Neural cell (in vitro differentiated cells): ENCODE measurements at regions not wholly inside any gene's neighbourhood (a gene's known extent, or its start where the extent isn't known, plus 50 kb on each side); places are given as distances from the start of the nearest gene placed in this dataset.

Experiments
- H2AFZ ChIP-seq: fragments of 200-600, 300-800 bp; sonication (generic), shearing (Covaris generic); 2 replicates; pipeline ENCODE4 v1.6.0; 2014; ENCODE audit warnings: low read depth, mild to moderate bottlenecking, antibody characterized with exemption, low read length, moderate library complexity
- H3F3A ChIP-seq: fragments of 200-600 bp; shearing (Covaris generic); 2 replicates; pipeline ENCODE4 v1.6.1; 2016; ENCODE audit warnings: mild to moderate bottlenecking, moderate library complexity, mixed read lengths, antibody characterized with exemption, low read length; ENCODE audit not compliant: insufficient read depth, poor library complexity, severe bottlenecking
- H3K27ac ChIP-seq: fragments of 200-600, 300-800 bp; sonication (generic), shearing (Covaris generic); 2 replicates; pipeline ENCODE4 v1.5.1; 2014; ENCODE audit warnings: mild to moderate bottlenecking, low read length, moderate library complexity
- H3K27me3 ChIP-seq: fragments of 300-800, 200-600 bp; sonication (generic), shearing (Covaris generic); 2 replicates; pipeline ENCODE4 v1.6.0; 2014; ENCODE audit warnings: mild to moderate bottlenecking, low read depth, low read length, moderate library complexity; ENCODE audit not compliant: insufficient read depth
- H3K36me3 ChIP-seq: fragments of 300-800, 200-600 bp; sonication (generic), shearing (Covaris generic); 2 replicates; pipeline ENCODE4 v1.5.1; 2014; ENCODE audit warnings: mild to moderate bottlenecking, antibody characterized with exemption, low read length, moderate library complexity; ENCODE audit not compliant: insufficient read depth
- H3K4me2 ChIP-seq: fragments of 300-800, 200-600 bp; sonication (generic), shearing (Covaris generic); 2 replicates; pipeline ENCODE4 v1.6.0; 2014; ENCODE audit warnings: mild to moderate bottlenecking, low read length
- H3K4me3 ChIP-seq: fragments of 300-800, 200-600 bp; sonication (generic), shearing (Covaris generic); 2 replicates; pipeline ENCODE4 v1.5.1; 2014; ENCODE audit warnings: mild to moderate bottlenecking, low read length, moderate library complexity
- H3K79me2 ChIP-seq: fragments of 200-600 bp; shearing (Covaris generic); replicated peaks from 2 replicates; pipeline ENCODE4 v1.6.0; 2014; ENCODE audit warnings: mild to moderate bottlenecking, low read length, moderate library complexity; ENCODE audit not compliant: insufficient read depth
- H3K9ac ChIP-seq: fragments of 300-800, 200-600 bp; sonication (generic), shearing (Covaris generic); 2 replicates; pipeline ENCODE4 v1.6.1; 2016; ENCODE audit warnings: mild to moderate bottlenecking, low read length, mixed read lengths
- H3K9me2 ChIP-seq: fragments of 200-600 bp; shearing (Covaris generic); 2 replicates; pipeline ENCODE4 v1.6.1; 2016; ENCODE audit warnings: mild to moderate bottlenecking, low read length, mixed read lengths; ENCODE audit not compliant: insufficient read depth
- H3K9me3 ChIP-seq: fragments of 200-600, 300-800 bp; sonication (generic), shearing (Covaris generic); 2 replicates; pipeline ENCODE4 v1.6.1; 2016; ENCODE audit warnings: mild to moderate bottlenecking, mixed run types, low read length, moderate library complexity, mixed read lengths
- H4K20me1 ChIP-seq: fragments of 200-600 bp; shearing (Covaris generic); 2 replicates; pipeline ENCODE4 v1.6.1; 2016; ENCODE audit warnings: mild to moderate bottlenecking, mixed run types; ENCODE audit not compliant: insufficient read depth
- EP300 ChIP-seq: fragments of 450-650 bp; conservative IDR thresholded peaks from 2 replicates; pipeline ENCODE4 v1.6.1; 2014; ENCODE audit warnings: antibody characterized with exemption, mild to moderate bottlenecking, moderate library complexity; ENCODE audit not compliant: poor library complexity, severe bottlenecking
- EZH2 ChIP-seq: fragments of 200-600, 300-800 bp; shearing (Covaris generic), sonication (generic); IDR thresholded peaks from 2 replicates; pipeline ENCODE4 v1.6.1; 2014; ENCODE audit warnings: antibody characterized with exemption, low read length, borderline replicate concordance, mild to moderate bottlenecking; ENCODE audit not compliant: insufficient read depth, poor library complexity, severe bottlenecking
- MXI1 ChIP-seq: fragments of 450-650 bp; conservative IDR thresholded peaks from 2 replicates; pipeline ENCODE4 v1.6.1; 2014; ENCODE audit warnings: antibody characterized with exemption, mild to moderate bottlenecking; ENCODE audit not compliant: poor library complexity, severe bottlenecking
- POLR2AphosphoS5 ChIP-seq: IDR thresholded peaks from 2 replicates; pipeline ENCODE4 v1.6.1; 2012
- RAD21 ChIP-seq: fragments of 450-650 bp; conservative IDR thresholded peaks from 2 replicates; pipeline ENCODE4 v1.6.1; 2014; ENCODE audit warnings: antibody characterized with exemption, mild to moderate bottlenecking, moderate library complexity
- SMC3 ChIP-seq: fragments of 450-650 bp; conservative IDR thresholded peaks from 2 replicates; pipeline ENCODE4 v1.6.1; 2014; ENCODE audit warnings: antibody characterized with exemption, mild to moderate bottlenecking, moderate library complexity; ENCODE audit not compliant: poor library complexity
- TAF1 ChIP-seq: IDR thresholded peaks from 2 replicates; pipeline ENCODE4 v1.6.1; 2012; ENCODE audit warnings: low read depth
- TF ChIP-seq, protein P1 (sequence below): IDR thresholded peaks from 2 replicates; pipeline ENCODE4 v1.6.1; 2012; ENCODE audit warnings: borderline replicate concordance
- TF ChIP-seq, protein P2 (sequence below): fragments of 450-650 bp; IDR thresholded peaks from 2 replicates; pipeline ENCODE4 v1.5.1; 2014; ENCODE audit warnings: antibody characterized with exemption, mild to moderate bottlenecking, moderate library complexity; ENCODE audit not compliant: poor library complexity, severe bottlenecking

DNA sequence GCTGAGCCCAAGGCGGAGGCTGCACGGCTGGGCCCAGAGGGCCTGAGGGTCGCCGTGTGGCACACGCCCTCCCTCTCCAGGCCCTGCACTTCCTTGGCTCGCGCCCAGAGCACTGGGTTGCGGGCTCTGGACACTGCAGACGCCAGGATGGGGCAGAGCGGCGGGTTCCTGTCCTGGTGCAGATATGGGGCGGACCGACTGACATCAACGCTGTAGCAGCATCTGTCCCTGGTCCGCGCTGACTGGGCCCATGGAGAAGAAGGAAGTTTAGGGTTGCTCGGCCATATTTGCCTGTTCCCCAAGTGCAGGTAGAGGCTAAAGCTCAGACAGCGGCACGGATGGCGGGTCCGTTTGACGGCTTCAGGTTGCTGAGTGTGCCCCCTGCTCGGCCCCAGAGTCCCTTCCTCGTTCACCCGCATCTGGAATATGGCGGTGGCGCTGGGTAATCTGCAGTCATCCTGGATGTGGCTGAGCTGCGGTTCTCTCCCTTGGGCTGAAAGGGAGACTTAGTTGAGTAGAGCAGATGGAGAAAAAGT is 116.1 kb downstream of the OR13A1 start:
- Histone ChIP-seq H3K36me3 (no peaks in the 10 kb centered on the region), H3K9me3 (no peaks in the 10 kb centered on the region), H3F3A (no peaks in the 10 kb centered on the region), H3K4me3 (no peak overlapping the region), H4K20me1 (no peaks in the 10 kb centered on the region), H2AFZ (no peak overlapping the region), H3K9ac (no peak overlapping the region), H3K27me3 (no peaks in the 10 kb centered on the region), H3K27ac (no peak overlapping the region), H3K4me2 (no peak overlapping the region), H3K9me2 (no peaks in the 10 kb centered on the region), H3K79me2 (no peaks in the 10 kb centered on the region)
- TF ChIP-seq SMC3 (no peak), RAD21 (no peak), TAF1 (no peak), MXI1 (no peak), EZH2 (no peak), POLR2AphosphoS5 (no peak), EP300 (no peak)
- TF ChIP-seq, protein P1, sequence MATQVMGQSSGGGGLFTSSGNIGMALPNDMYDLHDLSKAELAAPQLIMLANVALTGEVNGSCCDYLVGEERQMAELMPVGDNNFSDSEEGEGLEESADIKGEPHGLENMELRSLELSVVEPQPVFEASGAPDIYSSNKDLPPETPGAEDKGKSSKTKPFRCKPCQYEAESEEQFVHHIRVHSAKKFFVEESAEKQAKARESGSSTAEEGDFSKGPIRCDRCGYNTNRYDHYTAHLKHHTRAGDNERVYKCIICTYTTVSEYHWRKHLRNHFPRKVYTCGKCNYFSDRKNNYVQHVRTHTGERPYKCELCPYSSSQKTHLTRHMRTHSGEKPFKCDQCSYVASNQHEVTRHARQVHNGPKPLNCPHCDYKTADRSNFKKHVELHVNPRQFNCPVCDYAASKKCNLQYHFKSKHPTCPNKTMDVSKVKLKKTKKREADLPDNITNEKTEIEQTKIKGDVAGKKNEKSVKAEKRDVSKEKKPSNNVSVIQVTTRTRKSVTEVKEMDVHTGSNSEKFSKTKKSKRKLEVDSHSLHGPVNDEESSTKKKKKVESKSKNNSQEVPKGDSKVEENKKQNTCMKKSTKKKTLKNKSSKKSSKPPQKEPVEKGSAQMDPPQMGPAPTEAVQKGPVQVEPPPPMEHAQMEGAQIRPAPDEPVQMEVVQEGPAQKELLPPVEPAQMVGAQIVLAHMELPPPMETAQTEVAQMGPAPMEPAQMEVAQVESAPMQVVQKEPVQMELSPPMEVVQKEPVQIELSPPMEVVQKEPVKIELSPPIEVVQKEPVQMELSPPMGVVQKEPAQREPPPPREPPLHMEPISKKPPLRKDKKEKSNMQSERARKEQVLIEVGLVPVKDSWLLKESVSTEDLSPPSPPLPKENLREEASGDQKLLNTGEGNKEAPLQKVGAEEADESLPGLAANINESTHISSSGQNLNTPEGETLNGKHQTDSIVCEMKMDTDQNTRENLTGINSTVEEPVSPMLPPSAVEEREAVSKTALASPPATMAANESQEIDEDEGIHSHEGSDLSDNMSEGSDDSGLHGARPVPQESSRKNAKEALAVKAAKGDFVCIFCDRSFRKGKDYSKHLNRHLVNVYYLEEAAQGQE: no peak
- TF ChIP-seq, protein P2, sequence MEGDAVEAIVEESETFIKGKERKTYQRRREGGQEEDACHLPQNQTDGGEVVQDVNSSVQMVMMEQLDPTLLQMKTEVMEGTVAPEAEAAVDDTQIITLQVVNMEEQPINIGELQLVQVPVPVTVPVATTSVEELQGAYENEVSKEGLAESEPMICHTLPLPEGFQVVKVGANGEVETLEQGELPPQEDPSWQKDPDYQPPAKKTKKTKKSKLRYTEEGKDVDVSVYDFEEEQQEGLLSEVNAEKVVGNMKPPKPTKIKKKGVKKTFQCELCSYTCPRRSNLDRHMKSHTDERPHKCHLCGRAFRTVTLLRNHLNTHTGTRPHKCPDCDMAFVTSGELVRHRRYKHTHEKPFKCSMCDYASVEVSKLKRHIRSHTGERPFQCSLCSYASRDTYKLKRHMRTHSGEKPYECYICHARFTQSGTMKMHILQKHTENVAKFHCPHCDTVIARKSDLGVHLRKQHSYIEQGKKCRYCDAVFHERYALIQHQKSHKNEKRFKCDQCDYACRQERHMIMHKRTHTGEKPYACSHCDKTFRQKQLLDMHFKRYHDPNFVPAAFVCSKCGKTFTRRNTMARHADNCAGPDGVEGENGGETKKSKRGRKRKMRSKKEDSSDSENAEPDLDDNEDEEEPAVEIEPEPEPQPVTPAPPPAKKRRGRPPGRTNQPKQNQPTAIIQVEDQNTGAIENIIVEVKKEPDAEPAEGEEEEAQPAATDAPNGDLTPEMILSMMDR: no peak

DNA sequence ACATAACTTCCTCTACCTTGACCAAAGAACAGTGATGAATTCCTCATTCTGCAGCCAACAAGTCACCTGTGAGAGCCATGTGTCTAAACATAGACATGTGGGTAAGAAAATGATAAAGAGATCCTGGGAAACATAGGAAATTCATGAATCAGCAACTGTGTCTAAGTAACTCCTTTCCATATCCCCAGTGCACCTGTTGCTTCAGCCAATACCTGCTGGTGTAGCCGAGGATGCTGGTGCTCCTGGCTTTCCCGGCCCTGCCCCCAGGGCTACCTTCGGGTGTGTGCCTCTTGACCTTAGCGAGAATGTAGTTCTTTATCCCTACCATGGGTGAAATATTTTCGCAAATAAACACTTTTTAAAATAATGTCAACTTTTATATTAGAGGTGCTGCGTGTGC is 114.1 kb downstream of the OR13A1 start:
- H3K27ac ChIP-seq: no peak overlapping the region
- no peak overlapping the region for H3K9ac ChIP-seq
- TF ChIP-seq POLR2AphosphoS5: no peak
- TF ChIP-seq EP300: no peak
- TF ChIP-seq, protein P2: no peak
- no peak for TF ChIP-seq RAD21
- TF ChIP-seq, protein P1: no peak
- TF ChIP-seq TAF1: no peak
- no peak for TF ChIP-seq SMC3
- H3K36me3 ChIP-seq: no peaks in the 10 kb centered on the region
- no peak overlapping the region for H3K4me2 ChIP-seq
- H4K20me1 ChIP-seq: no peaks in the 10 kb centered on the region
- no peaks in the 10 kb centered on the region for H3F3A ChIP-seq
- no peak overlapping the region for H3K4me3 ChIP-seq
- H3K27me3 ChIP-seq: no peaks in the 10 kb centered on the region
- no peaks in the 10 kb centered on the region for H3K79me2 ChIP-seq
- no peaks in the 10 kb centered on the region for H3K9me3 ChIP-seq
- no peak overlapping the region for H2AFZ ChIP-seq
- H3K9me2 ChIP-seq: no peaks in the 10 kb centered on the region
